Testis (tissue), 2 donors: ENCODE measurements at regions not wholly inside any gene's neighbourhood (a gene's known extent, or its start where the extent isn't known, plus 50 kb on each side); places are given as distances from the start of the nearest gene placed in this dataset.

ENCODE experiments used
- CTCF ChIP-seq, 3 experiments: fragments of 450-650 bp in 2 of 3; fragments of 200-600 bp in 1 of 3; sonication (generic) in 1 of 3; IDR thresholded peaks; one replicate each; pipeline ENCODE4 v1.5.1; 2016 to 2019; ENCODE audit warnings: antibody characterized with exemption in 3 of 3, mild to moderate bottlenecking in 2 of 3, moderate library complexity in 1 of 3
- POLR2A ChIP-seq: fragments of 450-650 bp; IDR thresholded peaks from one replicate; pipeline ENCODE4 v1.6.1; 2017; ENCODE audit warnings: antibody characterized with exemption, mild to moderate bottlenecking, moderate library complexity

GRCh38 chr6:138038142-138038870 lies 68.9 kb downstream of the PERP start:
- TF ChIP-seq CTCF (IDR thresholded peaks at IDR 0.05) (no peak), POLR2A (no peak)
